Osteoblast (primary cell): ENCODE measurements at regions not wholly inside any gene's neighbourhood (a gene's known extent, or its start where the extent isn't known, plus 50 kb on each side); places are given as distances from the start of the nearest gene placed in this dataset.

Experiments
- DNase-seq: peaks from one replicate; pipeline ENCODE4 v3.0.0; 2011; ENCODE audit warnings: low spot score, mixed read lengths; ENCODE audit not compliant: insufficient read length; ENCODE audit errors: missing footprints
- H2AFZ ChIP-seq: 2 replicates; pipeline ENCODE4 v1.6.0; 2011; ENCODE audit warnings: mild to moderate bottlenecking, low read length
- H3K27ac ChIP-seq: 2 replicates; pipeline ENCODE4 v1.5.1; 2011; ENCODE audit warnings: mild to moderate bottlenecking, low read depth, low read length, moderate library complexity
- H3K27me3 ChIP-seq: 2 replicates; pipeline ENCODE4 v1.6.0; 2012; ENCODE audit warnings: mild to moderate bottlenecking, control low read depth, inconsistent platforms, low read length, moderate library complexity; ENCODE audit not compliant: insufficient read depth
- H3K36me3 ChIP-seq: 2 replicates; pipeline ENCODE4 v1.5.1; 2011; ENCODE audit warnings: mild to moderate bottlenecking, low read length, control low read depth, moderate library complexity; ENCODE audit not compliant: insufficient read depth
- H3K4me1 ChIP-seq: 2 replicates; pipeline ENCODE4 v1.5.1; 2011; ENCODE audit warnings: mild to moderate bottlenecking, low read length, control low read depth, moderate library complexity; ENCODE audit not compliant: insufficient read depth
- H3K4me2 ChIP-seq: 2 replicates; pipeline ENCODE4 v1.6.0; 2011; ENCODE audit warnings: mild to moderate bottlenecking, low read length; ENCODE audit not compliant: insufficient read depth
- H3K4me3 ChIP-seq: fragments of 200-600 bp; sonication (generic); 3 replicates; pipeline ENCODE4 v1.5.1; 2012; ENCODE audit warnings: mild to moderate bottlenecking, low read length, inconsistent platforms; ENCODE audit not compliant: insufficient read depth
- H3K79me2 ChIP-seq: 2 replicates; pipeline ENCODE4 v1.6.0; 2012; ENCODE audit warnings: mild to moderate bottlenecking, low read length, control low read depth, inconsistent platforms; ENCODE audit not compliant: insufficient read depth
- H3K9me3 ChIP-seq: 2 replicates; pipeline ENCODE4 v1.5.1; 2011; ENCODE audit warnings: low read depth, low read length, control low read depth
- H4K20me1 ChIP-seq: 2 replicates; pipeline ENCODE4 v1.6.0; 2012; ENCODE audit warnings: mild to moderate bottlenecking, low read length, control low read depth; ENCODE audit not compliant: insufficient read depth
- CTCF ChIP-seq: IDR thresholded peaks from 2 replicates; pipeline ENCODE4 v1.5.1; 2011; ENCODE audit warnings: mild to moderate bottlenecking, low read depth, low read length, moderate library complexity; ENCODE audit errors: extremely low read depth

- no peak overlapping the region for H3K4me2 ChIP-seq
- no peaks in the 10 kb centered on the region for H3K27me3 ChIP-seq
- H2AFZ ChIP-seq: no peak overlapping the region
- H3K27ac ChIP-seq: no peak overlapping the region
- no peak for DNase-seq
- no peaks in the 10 kb centered on the region for H3K79me2 ChIP-seq
- H3K4me1 ChIP-seq: no peaks in the 10 kb centered on the region
- H4K20me1 ChIP-seq: no peaks in the 10 kb centered on the region
- no peak overlapping the region for H3K4me3 ChIP-seq
- no peak for TF ChIP-seq CTCF
- H3K9me3 ChIP-seq: no peaks in the 10 kb centered on the region
- H3K36me3 ChIP-seq: no peaks in the 10 kb centered on the region
These were observed 201.7 kb downstream of the MAP2K4 start for GRCh38 chr17:12222392-12222791.

- H3K4me3 ChIP-seq: no peak overlapping the region
- H3K27ac ChIP-seq: no peak overlapping the region
- no peaks in the 10 kb centered on the region for H3K36me3 ChIP-seq
- no peak for DNase-seq
- no peaks in the 10 kb centered on the region for H3K79me2 ChIP-seq
- no peak overlapping the region for H2AFZ ChIP-seq
- H3K27me3 ChIP-seq: no peaks in the 10 kb centered on the region
- no peak overlapping the region for H3K4me2 ChIP-seq
- no peak for TF ChIP-seq CTCF
- no peaks in the 10 kb centered on the region for H4K20me1 ChIP-seq
- no peaks in the 10 kb centered on the region for H3K9me3 ChIP-seq
- H3K4me1 ChIP-seq: no peaks in the 10 kb centered on the region
These were observed 206.9 kb downstream of the MAP2K4 start for GRCh38 chr17:12227547-12227946.

GRCh38 chr17:12229335-12229734, 208.7 kb downstream of the MAP2K4 start:
- no peak overlapping the region for H2AFZ ChIP-seq
- no peak overlapping the region for H3K4me2 ChIP-seq
- no peak overlapping the region for H3K4me3 ChIP-seq
- H3K36me3 ChIP-seq: no peaks in the 10 kb centered on the region
- H3K9me3 ChIP-seq: no peaks in the 10 kb centered on the region
- H4K20me1 ChIP-seq: no peaks in the 10 kb centered on the region
- no peak for DNase-seq
- TF ChIP-seq CTCF: no peak
- H3K27me3 ChIP-seq: no peaks in the 10 kb centered on the region
- no peaks in the 10 kb centered on the region for H3K4me1 ChIP-seq
- no peak overlapping the region for H3K27ac ChIP-seq
- H3K79me2 ChIP-seq: no peaks in the 10 kb centered on the region

GRCh38 chr17:12230481-12231354, 210.0 kb downstream of the MAP2K4 start:
- DNase-seq: no peak

More at GRCh38 chr17:12230481-12231354, 210.0 kb downstream of the MAP2K4 start:
- H3K79me2 ChIP-seq: no peaks in the 10 kb centered on the region
- no peaks in the 10 kb centered on the region for H4K20me1 ChIP-seq
- H3K27ac ChIP-seq: no peak overlapping the region
- H3K4me3 ChIP-seq: no peak overlapping the region
- TF ChIP-seq CTCF: no peak
- no peak overlapping the region for H2AFZ ChIP-seq
- no peaks in the 10 kb centered on the region for H3K36me3 ChIP-seq
- H3K4me2 ChIP-seq: no peak overlapping the region
- H3K27me3 ChIP-seq: no peaks in the 10 kb centered on the region
- H3K9me3 ChIP-seq: no peaks in the 10 kb centered on the region
- H3K4me1 ChIP-seq: no peaks in the 10 kb centered on the region
